ENCODE measurements at regions not wholly inside any gene's neighbourhood (a gene's known extent, or its start where the extent isn't known, plus 50 kb on each side); places are given as distances from the start of the nearest gene placed in this dataset.

GRCh38 chr20:39602649-39603048, 640.5 kb downstream of the DHX35 start:
- no TSS peak for BruUV-seq (replicated peaks)
- no peak for DNase-seq

GRCh38 chr20:39600871-39601270, 638.7 kb downstream of the DHX35 start:
- Histone ChIP-seq H3K79me2 (ENCODE audit: low read depth) (no peaks in the 10 kb centered on the region), H3K4me2 (no peak overlapping the region), H3K27me3 (ENCODE audit: insufficient read depth, low read depth) (peaks cover 14% of the 10 kb centered on the region; the same call in 1 of the 2 replicates), H3K36me3 (ENCODE audit: low read depth) (no peaks in the 10 kb centered on the region), H2AFZ (no peak overlapping the region), H4K20me1 (ENCODE audit: insufficient read depth) (no peaks in the 10 kb centered on the region; the same call in 1 of the 2 replicates), H3F3A (ENCODE audit: insufficient read depth, low read depth) (no peaks in the 10 kb centered on the region), H3K4me1 (replicated peaks; ENCODE audit: insufficient read depth) (no peaks in the 10 kb centered on the region), H3K9me2 (ENCODE audit: insufficient read depth) (no peaks in the 10 kb centered on the region), H3K4me3 (no peak overlapping the region), H3K9me3 (ENCODE audit: insufficient read depth, low read depth) (no peaks in the 10 kb centered on the region), H3K27ac (no peak overlapping the region)
- no TSS peak for BruUV-seq (replicated peaks)
- no peak for TF ChIP-seq EZH2 (IDR thresholded peaks at IDR 0.05; ENCODE audit: low read depth)
- TF ChIP-seq CTCF (conservative IDR thresholded peaks at IDR 0.05), result no peak
- no peak for DNase-seq
- ChIA-PET CTCF (no interaction called here), POLR2A (ENCODE audit: unreplicated experiment) (no interaction called here)
- intact Hi-C loops (cut with micrococcal nuclease; ENCODE audit: unreplicated experiment), result no loop called here

More at GRCh38 chr20:39602649-39603048, 640.5 kb downstream of the DHX35 start:
- no peaks in the 10 kb centered on the region for H3F3A ChIP-seq (ENCODE audit: insufficient read depth, low read depth)
- H3K4me3 ChIP-seq, result no peak overlapping the region
- ChIA-PET CTCF (no interaction called here), POLR2A (ENCODE audit: unreplicated experiment) (no interaction called here)
- H3K36me3 ChIP-seq (ENCODE audit: low read depth), result no peaks in the 10 kb centered on the region
- H3K79me2 ChIP-seq (ENCODE audit: low read depth), result no peaks in the 10 kb centered on the region
- TF ChIP-seq CTCF (conservative IDR thresholded peaks at IDR 0.05), result no peak
- TF ChIP-seq EZH2 (IDR thresholded peaks at IDR 0.05; ENCODE audit: low read depth), result no peak
- H3K27me3 ChIP-seq (ENCODE audit: insufficient read depth, low read depth), result peaks cover 14% of the 10 kb centered on the region; the same call in 1 of the 2 replicates
- no peaks in the 10 kb centered on the region; the same call in 1 of the 2 replicates for H4K20me1 ChIP-seq (ENCODE audit: insufficient read depth)
- no peak overlapping the region for H2AFZ ChIP-seq
- no peaks in the 10 kb centered on the region for H3K9me2 ChIP-seq (ENCODE audit: insufficient read depth)
- H3K4me1 ChIP-seq (replicated peaks; ENCODE audit: insufficient read depth), result no peaks in the 10 kb centered on the region
- H3K4me2 ChIP-seq, result no peak overlapping the region
- H3K27ac ChIP-seq, result no peak overlapping the region
- H3K9me3 ChIP-seq (ENCODE audit: insufficient read depth, low read depth), result no peaks in the 10 kb centered on the region
- intact Hi-C loops (cut with micrococcal nuclease; ENCODE audit: unreplicated experiment), result no loop called here

- intact Hi-C loops (cut with micrococcal nuclease; ENCODE audit: unreplicated experiment), result no loop called here
- Histone ChIP-seq H3K4me2 (no peak overlapping the region), H3F3A (ENCODE audit: insufficient read depth, low read depth) (no peaks in the 10 kb centered on the region), H3K79me2 (ENCODE audit: low read depth) (no peaks in the 10 kb centered on the region), H3K9me2 (ENCODE audit: insufficient read depth) (no peaks in the 10 kb centered on the region), H3K27ac (no peak overlapping the region), H3K36me3 (ENCODE audit: low read depth) (no peaks in the 10 kb centered on the region), H3K4me3 (no peak overlapping the region), H3K9me3 (ENCODE audit: insufficient read depth, low read depth) (no peaks in the 10 kb centered on the region), H3K27me3 (ENCODE audit: insufficient read depth, low read depth) (peaks cover 14% of the 10 kb centered on the region; the same call in 1 of the 2 replicates), H2AFZ (no peak overlapping the region), H3K4me1 (replicated peaks; ENCODE audit: insufficient read depth) (no peaks in the 10 kb centered on the region), H4K20me1 (ENCODE audit: insufficient read depth) (no peaks in the 10 kb centered on the region; the same call in 1 of the 2 replicates)
- DNase-seq, result no peak
- POLR2A ChIA-PET (ENCODE audit: unreplicated experiment), result no interaction called here
- TF ChIP-seq CTCF (conservative IDR thresholded peaks at IDR 0.05), result no peak
- CTCF ChIA-PET, result no interaction called here
- no TSS peak for BruUV-seq (replicated peaks)
Observed at GRCh38 chr20:39600156-39600555, 638.0 kb downstream of the DHX35 start.
